ENCODE measurements at regions not wholly inside any gene's neighbourhood (a gene's known extent, or its start where the extent isn't known, plus 50 kb on each side); places are given as distances from the start of the nearest gene placed in this dataset.

DNA sequence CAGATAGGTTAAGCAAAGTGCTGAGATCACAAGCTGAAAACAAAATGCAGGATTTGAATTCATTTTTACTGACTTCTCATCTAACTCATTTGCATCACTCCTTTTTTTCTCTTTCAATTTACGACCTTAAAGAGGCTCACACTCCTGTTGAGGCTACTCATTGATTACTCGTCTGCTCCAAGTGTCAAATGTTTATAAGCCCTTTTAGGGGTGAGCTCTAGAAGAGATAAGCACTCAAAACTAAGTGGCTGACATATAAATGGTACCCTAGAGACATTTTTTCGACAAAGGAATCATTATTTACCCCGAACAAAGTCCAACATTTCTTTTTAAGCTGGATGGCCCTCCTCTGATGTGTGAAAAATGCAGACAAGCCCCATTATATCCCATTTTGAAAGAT, 483.1 kb downstream of the MAT2B start:
- no peak for TF ChIP-seq POLR2AphosphoS5 (IDR thresholded peaks at IDR 0.05)
- TF ChIP-seq, protein P1, sequence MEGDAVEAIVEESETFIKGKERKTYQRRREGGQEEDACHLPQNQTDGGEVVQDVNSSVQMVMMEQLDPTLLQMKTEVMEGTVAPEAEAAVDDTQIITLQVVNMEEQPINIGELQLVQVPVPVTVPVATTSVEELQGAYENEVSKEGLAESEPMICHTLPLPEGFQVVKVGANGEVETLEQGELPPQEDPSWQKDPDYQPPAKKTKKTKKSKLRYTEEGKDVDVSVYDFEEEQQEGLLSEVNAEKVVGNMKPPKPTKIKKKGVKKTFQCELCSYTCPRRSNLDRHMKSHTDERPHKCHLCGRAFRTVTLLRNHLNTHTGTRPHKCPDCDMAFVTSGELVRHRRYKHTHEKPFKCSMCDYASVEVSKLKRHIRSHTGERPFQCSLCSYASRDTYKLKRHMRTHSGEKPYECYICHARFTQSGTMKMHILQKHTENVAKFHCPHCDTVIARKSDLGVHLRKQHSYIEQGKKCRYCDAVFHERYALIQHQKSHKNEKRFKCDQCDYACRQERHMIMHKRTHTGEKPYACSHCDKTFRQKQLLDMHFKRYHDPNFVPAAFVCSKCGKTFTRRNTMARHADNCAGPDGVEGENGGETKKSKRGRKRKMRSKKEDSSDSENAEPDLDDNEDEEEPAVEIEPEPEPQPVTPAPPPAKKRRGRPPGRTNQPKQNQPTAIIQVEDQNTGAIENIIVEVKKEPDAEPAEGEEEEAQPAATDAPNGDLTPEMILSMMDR (IDR thresholded peaks at IDR 0.05 in 8 of 11, conservative IDR thresholded peaks at IDR 0.05 in 3 of 11) = no peak
